GM12878 (cell line): ENCODE measurements at regions not wholly inside any gene's neighbourhood (a gene's known extent, or its start where the extent isn't known, plus 50 kb on each side); places are given as distances from the start of the nearest gene placed in this dataset.

Experiments
- ATAC-seq: fragments of 200-7000 bp; cut with Tn5 transposase; 3 replicates; pipeline ENCODE4 v1.9.1; 2020; ENCODE audit warnings: mild to moderate bottlenecking, moderate library complexity
- BruUV-seq: library from RNA; stranded (reverse); fragments of 400-500 nt; replicated peaks from 2 replicates; lab custom pipeline; 2021; lab: Mats Ljungman, UMichigan
- CTCF ChIA-PET: fragments of 300-600 bp; sonication (Branson Sonifier 250); formaldehyde crosslinking; extraction: SDS; loops from one replicate; lab custom pipeline; 2021; ENCODE audit warnings: inconsistent platforms; lab: Yijun Ruan, JAX
- POLR2A ChIA-PET: fragments of 350-600 bp; formaldehyde crosslinking; extraction: SDS; loops from one replicate; lab custom pipeline; 2021; ENCODE audit warnings: inconsistent platforms; lab: Charles Lee
- RAD21 ChIA-PET: fragments of 300-600 bp; sonication (Branson Sonifier 250); formaldehyde crosslinking; loops from one replicate; lab custom pipeline; 2023; ENCODE audit warnings: antibody characterized with exemption; ENCODE audit not compliant: unreplicated experiment; lab: Charles Lee
- SMC1A ChIA-PET: fragments of 300-600 bp; sonication (Branson Sonifier 250); formaldehyde crosslinking; loops from one replicate; lab custom pipeline; 2023; ENCODE audit not compliant: unreplicated experiment, uncharacterized antibody; lab: Charles Lee
- DNase-seq: peaks from one replicate; pipeline ENCODE4 v3.0.0-alpha.2; 2011; ENCODE audit warnings: low read depth, low spot score
- FAIRE-seq: peaks from 3 replicates; lab custom pipeline; 2011; peaks lifted over from hg19 to GRCh38; lab: Jason Lieb, UNC
- H2AFZ ChIP-seq: 2 replicates; pipeline ENCODE4 v1.6.0; 2011; ENCODE audit warnings: low read depth, low read length, control low read depth; ENCODE audit not compliant: control insufficient read depth
- H3K27ac ChIP-seq: 2 replicates; pipeline ENCODE4 v1.5.1; 2011; ENCODE audit warnings: control low read depth; ENCODE audit not compliant: control insufficient read depth, insufficient read depth
- H3K27me3 ChIP-seq, 2 experiments: replicated peaks in 1 of 2; 2 replicates each; pipeline versions ENCODE4 v1.6.0 to v1.6.1; 2011; ENCODE audit warnings: low read length in 1 of 2; ENCODE audit not compliant: control insufficient read depth in 2 of 2, insufficient read depth in 2 of 2
- H3K36me3 ChIP-seq, 2 experiments: 2 replicates each; pipeline ENCODE4 v1.5.1; 2011; ENCODE audit warnings: low read length in 1 of 2; ENCODE audit not compliant: control insufficient read depth in 2 of 2, insufficient read depth in 2 of 2
- H3K4me1 ChIP-seq: 2 replicates; pipeline ENCODE4 v1.6.1; 2011; ENCODE audit warnings: mild to moderate bottlenecking, low read length, moderate library complexity, mixed read lengths; ENCODE audit not compliant: control insufficient read depth, insufficient read depth
- H3K4me2 ChIP-seq: 2 replicates; pipeline ENCODE4 v1.6.0; 2011; ENCODE audit warnings: control low read depth; ENCODE audit not compliant: control insufficient read depth, insufficient read depth
- H3K4me3 ChIP-seq: fragments of 200-600 bp; sonication (generic); 2 replicates; pipeline ENCODE4 v1.5.1; 2016
- H3K79me2 ChIP-seq: 2 replicates; pipeline ENCODE4 v1.6.0; 2011; ENCODE audit warnings: low read length; ENCODE audit not compliant: control insufficient read depth, insufficient read depth
- H3K9ac ChIP-seq: 2 replicates; pipeline ENCODE4 v1.8.0; 2011; ENCODE audit warnings: low read length, control low read depth, mixed read lengths; ENCODE audit not compliant: control insufficient read depth, insufficient read depth
- H3K9me3 ChIP-seq: replicated peaks from 3 replicates; pipeline ENCODE4 v1.5.1; 2011; ENCODE audit warnings: mild to moderate bottlenecking, low read length; ENCODE audit not compliant: control insufficient read depth, insufficient read depth
- H4K20me1 ChIP-seq: 2 replicates; pipeline ENCODE4 v1.6.0; 2011; ENCODE audit not compliant: control insufficient read depth, insufficient read depth
- CBFB ChIP-seq: IDR thresholded peaks from 2 replicates; pipeline ENCODE4 v1.6.1; 2016; ENCODE audit warnings: antibody characterized with exemption, low read depth
- CEBPB ChIP-seq, 2 experiments: fragments of 150-350 bp in 1 of 2; IDR thresholded peaks; 2 replicates each; pipeline ENCODE4 v1.6.1; 2012 to 2014; ENCODE audit warnings: low read depth in 2 of 2, low read length in 2 of 2, borderline replicate concordance in 1 of 2, inconsistent platforms in 1 of 2
- KDM1A ChIP-seq: fragments of 200-600 bp; sonication (generic); IDR thresholded peaks from 2 replicates; pipeline ENCODE4 v1.6.1; 2016; ENCODE audit warnings: borderline replicate concordance
- MEF2B ChIP-seq: fragments of 450-650 bp; IDR thresholded peaks from 2 replicates; pipeline ENCODE4 v1.6.1; 2018; ENCODE audit warnings: mild to moderate bottlenecking, moderate library complexity; ENCODE audit not compliant: partially characterized antibody, poor library complexity, severe bottlenecking
- MTA3 ChIP-seq: IDR thresholded peaks from 2 replicates; pipeline ENCODE4 v1.6.1; 2012; ENCODE audit warnings: low read length, inconsistent platforms, borderline replicate concordance
- MYC ChIP-seq: IDR thresholded peaks from 2 replicates; pipeline ENCODE4 v1.6.1; 2011; ENCODE audit warnings: mild to moderate bottlenecking, low read length, moderate library complexity, inconsistent platforms; ENCODE audit not compliant: insufficient read depth, insufficient replicate concordance, insufficient read length, severe bottlenecking
- NFXL1 ChIP-seq: fragments of 450-650 bp; IDR thresholded peaks from 2 replicates; pipeline ENCODE4 v1.6.1; 2017; ENCODE audit warnings: antibody characterized with exemption, mild to moderate bottlenecking, borderline replicate concordance
- PKNOX1 ChIP-seq: fragments of 450-650 bp; IDR thresholded peaks from 2 replicates; pipeline ENCODE4 v1.6.1; 2016; ENCODE audit warnings: mild to moderate bottlenecking
- RFX5 ChIP-seq: IDR thresholded peaks from 2 replicates; pipeline ENCODE4 v1.6.1; 2011; ENCODE audit warnings: low read depth, low read length, improper control_type of control experiment
- SUPT20H ChIP-seq: IDR thresholded peaks from 2 replicates; pipeline ENCODE4 v1.6.1; 2011; ENCODE audit warnings: low read depth, mild to moderate bottlenecking, low read length, moderate library complexity, borderline replicate concordance; ENCODE audit not compliant: control insufficient read depth
- TCF12 ChIP-seq: IDR thresholded peaks from 2 replicates; pipeline ENCODE4 v1.6.1; 2011; ENCODE audit warnings: low read depth, mild to moderate bottlenecking, low read length
- ZNF207 ChIP-seq: fragments of 450-650 bp; IDR thresholded peaks from 2 replicates; pipeline ENCODE4 v1.6.1; 2014; ENCODE audit warnings: antibody characterized with exemption, mild to moderate bottlenecking, borderline replicate concordance
- ZSCAN29 ChIP-seq: fragments of 450-650 bp; IDR thresholded peaks from 2 replicates; pipeline ENCODE4 v1.6.1; 2017; ENCODE audit warnings: mild to moderate bottlenecking, moderate library complexity
- WGBS: methylation state at CpG from one replicate; pipeline ENCODE4 v1.1.6; 2016; ENCODE audit warnings: low lambda C conversion rate; ENCODE audit not compliant: insufficient replicate concordance, insufficient coverage; ENCODE audit errors: missing lambda C conversion rate; 5-methylcytosine and 5-hydroxymethylcytosine counted together
- in situ Hi-C: fragments of 300-500 bp; cut with MboI; formaldehyde crosslinking; loops from 9 replicates; pipeline ENCODE4 v1.14.3; 2018; ENCODE audit warnings: mixed read lengths
- intact Hi-C: fragments of 100-400 bp; cut with micrococcal nuclease; formaldehyde crosslinking; loops from one replicate; pipeline ENCODE4 v1.14.2; 2022; ENCODE audit not compliant: unreplicated experiment

GRCh38 chr16:77133706-77134105, 57.3 kb upstream of the MON1B start:
- FAIRE-seq: no peak
- Histone ChIP-seq H3K4me1 (no peaks in the 10 kb centered on the region), H3K9ac (no peak overlapping the region), H3K4me3 (no peak overlapping the region), H3K4me2 (no peak overlapping the region), H3K9me3 (no peaks in the 10 kb centered on the region), H3K27ac (no peak overlapping the region), H4K20me1 (no peaks in the 10 kb centered on the region), H3K79me2 (no peaks in the 10 kb centered on the region), H2AFZ (no peak overlapping the region), H3K27me3 (no peaks in the 10 kb centered on the region), H3K36me3 (no peaks in the 10 kb centered on the region)
- intact Hi-C loops: no loop called here
- SMC1A ChIA-PET: no interaction called here
- 14% methylated on average over 4 of the region's 4 CpGs for WGBS
- POLR2A ChIA-PET: no interaction called here
- no peak for DNase-seq
- ATAC-seq: no peak
- TF ChIP-seq ZSCAN29 (no peak), KDM1A (no peak), RFX5 (no peak), MTA3 (no peak), SUPT20H (no peak), PKNOX1 (no peak), MYC (no peak), TCF12 (no peak), NFXL1 (no peak), CEBPB (IDR thresholded peaks at IDR 0.05; ENCODE audit: borderline replicate concordance in 1 of 2, low read depth in 2 of 2, low read length in 2 of 2) (no peak), ZNF207 (no peak), CBFB (no peak), MEF2B (no peak)
- in situ Hi-C loops: no loop called here
- CTCF ChIA-PET: no interaction called here
- BruUV-seq: no TSS peak
- RAD21 ChIA-PET: no interaction called here
